Osteocyte (in vitro differentiated cells): ENCODE measurements at regions not wholly inside any gene's neighbourhood (a gene's known extent, or its start where the extent isn't known, plus 50 kb on each side); places are given as distances from the start of the nearest gene placed in this dataset.

ENCODE experiments used
- DNase-seq: peaks from one replicate; pipeline ENCODE4 v3.0.0; 2021; ENCODE audit warnings: mixed read lengths; ENCODE audit not compliant: unreplicated experiment; ENCODE audit errors: extremely low spot score
- H3K27ac Mint-ChIP-seq: one replicate; pipeline ENCODE4 v1.8.0; 2021; ENCODE audit warnings: mild to moderate bottlenecking, mixed read lengths; ENCODE audit not compliant: unreplicated experiment
- H3K27me3 Mint-ChIP-seq: one replicate; pipeline ENCODE4 v1.8.0; 2021; ENCODE audit warnings: mixed read lengths; ENCODE audit not compliant: unreplicated experiment
- H3K36me3 Mint-ChIP-seq: one replicate; pipeline ENCODE4 v1.8.0; 2021; ENCODE audit warnings: mixed read lengths; ENCODE audit not compliant: unreplicated experiment
- H3K4me1 Mint-ChIP-seq: one replicate; pipeline ENCODE4 v1.8.0; 2021; ENCODE audit warnings: mixed read lengths; ENCODE audit not compliant: unreplicated experiment
- H3K4me3 Mint-ChIP-seq: one replicate; pipeline ENCODE4 v1.8.0; 2021; ENCODE audit warnings: mild to moderate bottlenecking, moderate library complexity, mixed read lengths; ENCODE audit not compliant: unreplicated experiment
- H3K9me3 Mint-ChIP-seq: one replicate; pipeline ENCODE4 v1.8.0; 2021; ENCODE audit warnings: mixed read lengths; ENCODE audit not compliant: unreplicated experiment
- CTCF ChIP-seq: fragments of 200-600 bp; sonication (generic); IDR thresholded peaks from 2 replicates; pipeline ENCODE4 v1.5.0; 2021; ENCODE audit warnings: antibody characterized with exemption, mild to moderate bottlenecking, moderate library complexity

GRCh38 chr2:2542316-2542715 lies 211.2 kb upstream of the MYT1L start:
- Mint-ChIP-seq H3K27me3 (no peaks in the 10 kb centered on the region), H3K4me3 (no peak overlapping the region), H3K9me3 (peaks cover 21% of the 10 kb centered on the region), H3K36me3 (no peaks in the 10 kb centered on the region), H3K27ac (no peak overlapping the region), H3K4me1 (no peaks in the 10 kb centered on the region)
- no peak for TF ChIP-seq CTCF
- DNase-seq: no peak

- no peak overlapping the region for H3K27ac Mint-ChIP-seq
- peaks cover 15% of the 10 kb centered on the region for H3K9me3 Mint-ChIP-seq
- no peaks in the 10 kb centered on the region for H3K4me1 Mint-ChIP-seq
- no peak for DNase-seq
- no peak for TF ChIP-seq CTCF
- H3K4me3 Mint-ChIP-seq: no peak overlapping the region
- no peaks in the 10 kb centered on the region for H3K27me3 Mint-ChIP-seq
- no peaks in the 10 kb centered on the region for H3K36me3 Mint-ChIP-seq
Observed at GRCh38 chr2:2540406-2540805, 209.3 kb upstream of the MYT1L start.

- no peak overlapping the region for H3K27ac Mint-ChIP-seq
- no peak for TF ChIP-seq CTCF
- H3K36me3 Mint-ChIP-seq: no peaks in the 10 kb centered on the region
- H3K4me1 Mint-ChIP-seq: no peaks in the 10 kb centered on the region
- DNase-seq: no peak
- H3K4me3 Mint-ChIP-seq: no peak overlapping the region
- peaks cover 13% of the 10 kb centered on the region for H3K9me3 Mint-ChIP-seq
- H3K27me3 Mint-ChIP-seq: no peaks in the 10 kb centered on the region
Observed at GRCh38 chr2:2536416-2537056, 205.5 kb upstream of the MYT1L start.

GRCh38 chr2:2530334-2530733 lies 199.3 kb upstream of the MYT1L start:
- no peak overlapping the region for H3K4me3 Mint-ChIP-seq
- no peaks in the 10 kb centered on the region for H3K27me3 Mint-ChIP-seq
- H3K27ac Mint-ChIP-seq: no peak overlapping the region
- TF ChIP-seq CTCF: no peak
- H3K36me3 Mint-ChIP-seq: no peaks in the 10 kb centered on the region
- H3K9me3 Mint-ChIP-seq: peaks cover 25% of the 10 kb centered on the region
- DNase-seq: no peak
- no peaks in the 10 kb centered on the region for H3K4me1 Mint-ChIP-seq

GRCh38 chr2:2528846-2529245 lies 197.8 kb upstream of the MYT1L start:
- no peak overlapping the region for H3K27ac Mint-ChIP-seq
- H3K4me1 Mint-ChIP-seq: no peaks in the 10 kb centered on the region
- no peak for DNase-seq
- peaks cover 25% of the 10 kb centered on the region for H3K9me3 Mint-ChIP-seq
- H3K36me3 Mint-ChIP-seq: no peaks in the 10 kb centered on the region
- no peaks in the 10 kb centered on the region for H3K27me3 Mint-ChIP-seq
- H3K4me3 Mint-ChIP-seq: no peak overlapping the region
- TF ChIP-seq CTCF: no peak
